CD4-positive, alpha-beta T cell (primary cell): ENCODE measurements at regions not wholly inside any gene's neighbourhood (a gene's known extent, or its start where the extent isn't known, plus 50 kb on each side); places are given as distances from the start of the nearest gene placed in this dataset.

Source experiments
- ATAC-seq: fragments of 200-7000 bp; cut with Tn5 transposase; one replicate; pipeline ENCODE4 v1.10.0; 2022; ENCODE audit warnings: mild to moderate bottlenecking; ENCODE audit not compliant: poor library complexity
- CTCF ChIA-PET: fragments of 350-600 bp; sonication (Branson Sonifier 250); formaldehyde crosslinking; loops from one replicate; lab custom pipeline; 2021; ENCODE audit warnings: antibody characterized with exemption, inconsistent platforms; lab: Charles Lee
- POLR2A ChIA-PET: fragments of 350-600 bp; sonication (Branson Sonifier 250); formaldehyde crosslinking; loops from one replicate; lab custom pipeline; 2021; ENCODE audit warnings: antibody characterized with exemption, inconsistent platforms; lab: Charles Lee
- DNase-seq, 14 experiments: peaks; one replicate each; pipeline ENCODE4 v3.0.0-alpha.2; 2013 to 2020; ENCODE audit warnings: mixed read lengths in 2 of 14
- H3K27ac ChIP-seq, 2 donors: one replicate each; pipeline versions ENCODE4 v1.5.1 to v1.7.0; 2013; ENCODE audit warnings: low read length in 2 of 2, low read depth in 1 of 2, mild to moderate bottlenecking in 1 of 2
- H3K27me3 ChIP-seq, 2 experiments: 1 replicate in 1 of 2; 2 replicates in 1 of 2; pipeline versions ENCODE4 v1.6.1 to v1.7.0; 2013; ENCODE audit warnings: low read length in 2 of 2, control low read depth in 1 of 2, mild to moderate bottlenecking in 1 of 2, moderate library complexity in 1 of 2; ENCODE audit not compliant: insufficient read depth in 2 of 2, control insufficient read depth in 1 of 2
- H3K36me3 ChIP-seq: one replicate; pipeline ENCODE4 v1.6.1; 2013; ENCODE audit warnings: low read length, control low read depth; ENCODE audit not compliant: insufficient read depth
- H3K4me1 ChIP-seq: one replicate; pipeline ENCODE4 v1.6.1; 2013; ENCODE audit warnings: low read length, control low read depth; ENCODE audit not compliant: insufficient read depth
- H3K4me3 ChIP-seq: one replicate; pipeline ENCODE4 v1.5.1; 2013; ENCODE audit warnings: mild to moderate bottlenecking, low read length, moderate library complexity
- H3K9me3 ChIP-seq, 2 experiments: 1 replicate in 1 of 2; 2 replicates in 1 of 2; pipeline versions ENCODE4 v1.6.1 to v1.7.0; 2013; ENCODE audit warnings: low read length in 2 of 2, mild to moderate bottlenecking in 2 of 2, control low read depth in 1 of 2, moderate library complexity in 1 of 2; ENCODE audit not compliant: control insufficient read depth in 1 of 2, insufficient read depth in 1 of 2
- H3K27ac Mint-ChIP-seq: one replicate; pipeline ENCODE4 v1.8.0; 2020; ENCODE audit warnings: mixed read lengths
- H3K27me3 Mint-ChIP-seq: one replicate; pipeline ENCODE4 v1.8.0; 2021; ENCODE audit warnings: mixed read lengths
- H3K36me3 Mint-ChIP-seq: one replicate; pipeline ENCODE4 v1.8.0; 2021; ENCODE audit warnings: low read depth, mixed read lengths
- H3K4me1 Mint-ChIP-seq: one replicate; pipeline ENCODE4 v1.8.0; 2021; ENCODE audit warnings: low read depth, mixed read lengths
- H3K4me3 Mint-ChIP-seq: one replicate; pipeline ENCODE4 v1.8.0; 2020; ENCODE audit warnings: mild to moderate bottlenecking, mixed read lengths
- H3K9me3 Mint-ChIP-seq: one replicate; pipeline ENCODE4 v1.8.0; 2020; ENCODE audit warnings: mixed read lengths
- intact Hi-C, 2 experiments: fragments of 100-400 bp; cut with DNase I in 1 of 2; cut with micrococcal nuclease in 1 of 2; formaldehyde crosslinking; loops; one replicate each; pipeline versions ENCODE4 v1.15.1 to v1.9.0; 2023 to 2025; cut with DNase I, micrococcal nuclease
- TF ChIP-seq, protein P1 (sequence below): fragments of 200-600 bp; IDR thresholded peaks from one replicate; pipeline ENCODE4 v1.8.0; 2022; ENCODE audit warnings: antibody characterized with exemption, mild to moderate bottlenecking

DNA sequence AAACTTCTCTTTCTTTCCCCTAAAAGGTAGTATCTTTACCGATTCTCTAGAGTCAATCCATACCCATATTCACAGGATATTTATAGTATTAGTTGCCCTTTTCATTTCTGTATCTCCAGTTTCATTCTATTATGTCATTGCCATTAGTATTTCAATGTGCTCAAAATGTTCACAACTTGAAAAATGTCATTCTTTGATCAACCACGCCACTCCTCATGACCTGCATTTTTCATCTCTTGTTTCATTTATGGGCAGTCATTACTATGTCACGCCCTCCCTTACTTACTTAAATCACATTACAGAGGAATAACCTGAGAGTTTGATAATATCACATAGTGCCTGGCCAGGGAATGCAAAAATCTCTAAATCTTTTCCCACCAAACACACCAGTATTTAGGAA lies 427.3 kb upstream of the GJE1 start:
- no peaks in the 10 kb centered on the region for H3K36me3 Mint-ChIP-seq
- ATAC-seq (no peak), DNase-seq (no peak)
- ChIA-PET CTCF (no interaction called here), POLR2A (no interaction called here)
- Histone ChIP-seq H3K9me3 (no peaks in the 10 kb centered on the region), H3K4me3 (no peak overlapping the region), H3K27ac (no peak overlapping the region), H3K36me3 (no peaks in the 10 kb centered on the region), H3K4me1 (no peaks in the 10 kb centered on the region), H3K27me3 (no peaks in the 10 kb centered on the region)
- no peak overlapping the region for H3K27ac Mint-ChIP-seq
- no peaks in the 10 kb centered on the region for H3K27me3 Mint-ChIP-seq
- no peaks in the 10 kb centered on the region for H3K4me1 Mint-ChIP-seq
- TF ChIP-seq, protein P1, sequence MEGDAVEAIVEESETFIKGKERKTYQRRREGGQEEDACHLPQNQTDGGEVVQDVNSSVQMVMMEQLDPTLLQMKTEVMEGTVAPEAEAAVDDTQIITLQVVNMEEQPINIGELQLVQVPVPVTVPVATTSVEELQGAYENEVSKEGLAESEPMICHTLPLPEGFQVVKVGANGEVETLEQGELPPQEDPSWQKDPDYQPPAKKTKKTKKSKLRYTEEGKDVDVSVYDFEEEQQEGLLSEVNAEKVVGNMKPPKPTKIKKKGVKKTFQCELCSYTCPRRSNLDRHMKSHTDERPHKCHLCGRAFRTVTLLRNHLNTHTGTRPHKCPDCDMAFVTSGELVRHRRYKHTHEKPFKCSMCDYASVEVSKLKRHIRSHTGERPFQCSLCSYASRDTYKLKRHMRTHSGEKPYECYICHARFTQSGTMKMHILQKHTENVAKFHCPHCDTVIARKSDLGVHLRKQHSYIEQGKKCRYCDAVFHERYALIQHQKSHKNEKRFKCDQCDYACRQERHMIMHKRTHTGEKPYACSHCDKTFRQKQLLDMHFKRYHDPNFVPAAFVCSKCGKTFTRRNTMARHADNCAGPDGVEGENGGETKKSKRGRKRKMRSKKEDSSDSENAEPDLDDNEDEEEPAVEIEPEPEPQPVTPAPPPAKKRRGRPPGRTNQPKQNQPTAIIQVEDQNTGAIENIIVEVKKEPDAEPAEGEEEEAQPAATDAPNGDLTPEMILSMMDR: no peak
- H3K9me3 Mint-ChIP-seq: no peaks in the 10 kb centered on the region
- no peak overlapping the region for H3K4me3 Mint-ChIP-seq
- intact Hi-C loops: no loop called here

DNA sequence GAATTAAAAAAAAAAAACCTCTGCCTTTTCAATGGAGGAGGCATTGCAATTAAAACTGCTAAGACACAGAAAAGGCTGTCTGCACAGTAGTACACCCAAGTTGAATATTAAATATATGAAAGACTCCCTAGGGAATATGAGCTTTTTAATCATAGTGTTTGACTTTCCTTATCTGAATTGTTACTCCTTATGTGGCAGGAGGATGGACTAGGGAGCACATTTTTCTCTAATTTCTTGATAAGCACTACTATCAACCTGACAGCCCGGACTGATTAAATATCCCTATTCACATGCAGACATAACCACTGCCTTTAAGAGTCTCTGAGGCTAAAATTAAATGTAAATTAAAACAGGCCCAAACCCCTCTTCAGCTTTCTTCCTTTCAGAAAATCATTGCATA lies 428.6 kb upstream of the GJE1 start:
- CTCF ChIA-PET: no interaction called here
- H3K4me1 Mint-ChIP-seq: no peaks in the 10 kb centered on the region
- Histone ChIP-seq H3K27ac (no peak overlapping the region), H3K36me3 (no peaks in the 10 kb centered on the region), H3K27me3 (no peaks in the 10 kb centered on the region), H3K4me1 (no peaks in the 10 kb centered on the region), H3K4me3 (no peak overlapping the region), H3K9me3 (no peaks in the 10 kb centered on the region)
- TF ChIP-seq, protein P1: no peak
- DNase-seq (no peak), ATAC-seq (no peak)
- no peak overlapping the region for H3K4me3 Mint-ChIP-seq
- no peaks in the 10 kb centered on the region for H3K9me3 Mint-ChIP-seq
- POLR2A ChIA-PET: no interaction called here
- H3K27me3 Mint-ChIP-seq: no peaks in the 10 kb centered on the region
- no peak overlapping the region for H3K27ac Mint-ChIP-seq
- no peaks in the 10 kb centered on the region for H3K36me3 Mint-ChIP-seq
- intact Hi-C loops: no loop called here

DNA sequence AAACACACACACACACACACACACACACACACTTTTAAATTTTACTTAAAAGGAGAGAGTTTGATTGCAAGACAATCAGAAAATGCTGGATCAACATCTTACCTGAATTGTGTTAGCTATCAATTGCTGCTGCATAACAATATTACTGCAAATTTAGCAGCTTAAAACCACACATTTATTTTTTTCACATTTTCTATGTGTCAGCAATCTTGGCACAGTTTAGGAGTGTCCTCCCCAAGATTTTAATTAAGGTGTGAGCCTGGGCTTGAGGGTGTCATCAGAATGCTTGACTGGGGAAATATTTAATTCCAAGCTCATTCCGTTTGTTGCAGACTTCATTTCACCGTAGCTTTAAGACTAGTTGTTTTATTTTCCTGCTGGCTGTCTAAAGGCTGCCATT lies 431.0 kb upstream of the GJE1 start:
- Mint-ChIP-seq H3K36me3 (no peaks in the 10 kb centered on the region), H3K4me3 (no peak overlapping the region), H3K9me3 (no peaks in the 10 kb centered on the region), H3K27ac (no peak overlapping the region), H3K27me3 (no peaks in the 10 kb centered on the region), H3K4me1 (no peaks in the 10 kb centered on the region)
- Histone ChIP-seq H3K27ac (no peak overlapping the region), H3K4me1 (no peaks in the 10 kb centered on the region), H3K9me3 (no peaks in the 10 kb centered on the region), H3K27me3 (no peaks in the 10 kb centered on the region), H3K4me3 (no peak overlapping the region), H3K36me3 (no peaks in the 10 kb centered on the region)
- TF ChIP-seq, protein P1: no peak
- no peak for ATAC-seq
- ChIA-PET POLR2A (no interaction called here), CTCF (no interaction called here)
- DNase-seq: no peak
- intact Hi-C loops: no loop called here
